GM23338 (cell line): ENCODE measurements at regions not wholly inside any gene's neighbourhood (a gene's known extent, or its start where the extent isn't known, plus 50 kb on each side); places are given as distances from the start of the nearest gene placed in this dataset.
A peak's percentile ranks its signal among the peaks of the same experiment; 100 is the strongest.

Source experiments
- ATAC-seq: fragments of 200-7000 bp; cut with Tn5 transposase; 3 replicates; pipeline ENCODE4 v1.9.1; 2020
- DNase-seq: peaks from one replicate; pipeline ENCODE4 v3.0.0-alpha.2; 2015; ENCODE audit warnings: low spot score
- H2AFZ ChIP-seq: fragments of 200-600 bp; sonication (generic); 2 replicates; pipeline ENCODE4 v1.8.0; 2016; ENCODE audit warnings: antibody characterized with exemption, mild to moderate bottlenecking, moderate library complexity
- H3F3A ChIP-seq: fragments of 200-600 bp; sonication (generic); replicated peaks from 2 replicates; pipeline ENCODE4 v1.8.0; 2017; ENCODE audit warnings: antibody characterized with exemption, mixed run types, low read depth
- H3K27ac ChIP-seq: fragments of 200-600 bp; sonication (generic); 2 replicates; pipeline ENCODE4 v1.6.1; 2016; ENCODE audit warnings: low read depth
- H3K27me3 ChIP-seq: fragments of 200-600 bp; sonication (generic); 2 replicates; pipeline ENCODE4 v1.8.0; 2016; ENCODE audit warnings: mild to moderate bottlenecking, mixed run types, moderate library complexity; ENCODE audit not compliant: insufficient read depth
- H3K36me3 ChIP-seq: fragments of 200-600 bp; sonication (generic); 2 replicates; pipeline ENCODE4 v1.8.0; 2016; ENCODE audit warnings: mild to moderate bottlenecking; ENCODE audit not compliant: insufficient read depth
- H3K4me1 ChIP-seq: fragments of 200-600 bp; sonication (generic); 2 replicates; pipeline ENCODE4 v1.8.0; 2016; ENCODE audit warnings: mild to moderate bottlenecking, moderate library complexity; ENCODE audit not compliant: insufficient read depth
- H3K4me2 ChIP-seq: fragments of 200-600 bp; sonication (generic); 2 replicates; pipeline ENCODE4 v1.7.1; 2017; ENCODE audit warnings: mixed run types
- H3K4me3 ChIP-seq: fragments of 200-600 bp; sonication (generic); 2 replicates; pipeline ENCODE4 v1.6.1; 2016; ENCODE audit warnings: mixed run types
- H3K79me2 ChIP-seq: fragments of 200-600 bp; sonication (generic); replicated peaks from 2 replicates; pipeline ENCODE4 v1.8.0; 2017; ENCODE audit warnings: mild to moderate bottlenecking; ENCODE audit not compliant: insufficient read depth
- H3K9me2 ChIP-seq: fragments of 200-600 bp; sonication (generic); 2 replicates; pipeline ENCODE4 v1.8.0; 2017; ENCODE audit not compliant: insufficient read depth
- H4K20me1 ChIP-seq: fragments of 200-600 bp; sonication (generic); replicated peaks from 2 replicates; pipeline ENCODE4 v1.8.0; 2017; ENCODE audit warnings: mild to moderate bottlenecking; ENCODE audit not compliant: insufficient read depth
- H3K27ac Mint-ChIP-seq: 2 replicates; pipeline ENCODE4 v1.8.0; 2020; ENCODE audit warnings: inconsistent platforms, mild to moderate bottlenecking, moderate library complexity, mixed read lengths
- H3K27me3 Mint-ChIP-seq: 3 replicates; pipeline ENCODE4 v1.8.0; 2022; ENCODE audit warnings: low read depth, mild to moderate bottlenecking, moderate library complexity, mixed read lengths, inconsistent platforms; ENCODE audit not compliant: insufficient read depth, poor library complexity
- H3K36me3 Mint-ChIP-seq: 3 replicates; pipeline ENCODE4 v1.8.0; 2021; ENCODE audit warnings: low read depth, mild to moderate bottlenecking, inconsistent platforms, moderate library complexity, mixed read lengths
- H3K4me1 Mint-ChIP-seq: 3 replicates; pipeline ENCODE4 v1.8.0; 2020; ENCODE audit warnings: mild to moderate bottlenecking, inconsistent platforms, mixed read lengths
- H3K4me3 Mint-ChIP-seq: 3 replicates; pipeline ENCODE4 v1.8.0; 2021; ENCODE audit warnings: moderate library complexity, mild to moderate bottlenecking, inconsistent platforms, mixed read lengths
- H3K9me3 Mint-ChIP-seq: 3 replicates; pipeline ENCODE4 v1.8.0; 2020; ENCODE audit warnings: moderate library complexity, mild to moderate bottlenecking, inconsistent platforms, mixed read lengths
- CREB1 ChIP-seq: fragments of 250-450 bp; sonication (Bioruptor Pico); IDR thresholded peaks from 2 replicates; pipeline ENCODE4 v1.5.0; 2020; ENCODE audit warnings: low read depth, mild to moderate bottlenecking, moderate library complexity
- ETS1 ChIP-seq: IDR thresholded peaks from 2 replicates; pipeline ENCODE4 v1.6.1; 2016; ENCODE audit warnings: antibody characterized with exemption
- EZH2 ChIP-seq: fragments of 200-600 bp; sonication (generic); IDR thresholded peaks from one replicate; pipeline ENCODE4 v1.8.0; 2017; ENCODE audit warnings: antibody characterized with exemption, mild to moderate bottlenecking, low read depth; ENCODE audit not compliant: unreplicated experiment
- EZH2phosphoT487 ChIP-seq: fragments of 200-600 bp; sonication (generic); IDR thresholded peaks from one replicate; pipeline ENCODE4 v1.8.1; 2018; ENCODE audit warnings: antibody characterized with exemption; ENCODE audit not compliant: unreplicated experiment
- NANOG ChIP-seq: IDR thresholded peaks from 2 replicates; pipeline ENCODE4 v1.6.1; 2016; ENCODE audit warnings: antibody characterized with exemption, borderline replicate concordance
- POLR2AphosphoS5 ChIP-seq: IDR thresholded peaks from 2 replicates; pipeline ENCODE4 v1.6.1; 2016; ENCODE audit warnings: antibody characterized with exemption, low read depth
- REST ChIP-seq: IDR thresholded peaks from one replicate; pipeline ENCODE4 v1.6.1; 2018; ENCODE audit warnings: antibody characterized with exemption; ENCODE audit not compliant: unreplicated experiment
- ZNF114 ChIP-seq: fragments of 250-450 bp; sonication (Bioruptor Pico); IDR thresholded peaks from 2 replicates; pipeline ENCODE4 v1.5.0; 2020; ENCODE audit warnings: mild to moderate bottlenecking, moderate library complexity
- TF ChIP-seq, protein P1 (sequence below), 2 experiments: fragments of 200-600 bp in 1 of 2; sonication (generic) in 1 of 2; conservative IDR thresholded peaks; 2 replicates each; pipeline versions ENCODE4 v1.5.1 to v1.6.1; 2016 to 2017; ENCODE audit warnings: antibody characterized with exemption in 2 of 2, low read depth in 2 of 2, mild to moderate bottlenecking in 2 of 2, moderate library complexity in 1 of 2

DNA sequence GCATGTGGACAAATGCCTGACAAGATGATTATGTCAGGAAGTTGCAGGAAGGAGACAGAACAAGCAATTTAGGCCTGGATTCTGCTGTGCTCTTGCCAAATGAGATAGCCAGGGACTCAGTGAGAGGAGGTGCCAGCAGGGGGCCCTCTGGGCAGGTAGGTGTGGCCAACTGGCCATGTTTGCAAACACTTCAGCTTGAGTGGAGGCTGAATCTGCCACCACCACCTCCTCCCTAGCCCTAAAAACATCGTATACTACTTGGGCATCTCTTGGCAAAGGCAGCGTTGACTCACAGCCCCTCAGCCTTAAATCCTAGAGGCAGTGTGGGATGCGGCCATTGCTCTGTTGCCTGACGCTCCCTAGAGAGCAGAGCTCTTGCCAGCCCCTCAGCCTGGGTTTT lies 95.1 kb upstream of the PLET1 start:
- no peak overlapping the region for H3K4me2 ChIP-seq
- H3K27me3 Mint-ChIP-seq = peaks cover 1% of the 10 kb centered on the region
- H3F3A ChIP-seq = no peaks in the 10 kb centered on the region
- H3K4me3 ChIP-seq = no peak overlapping the region
- no peak overlapping the region for H3K27ac Mint-ChIP-seq
- no peaks in the 10 kb centered on the region for H4K20me1 ChIP-seq
- peaks cover 3% of the 10 kb centered on the region; the same call in 1 of the 3 replicates for H3K4me1 Mint-ChIP-seq
- ATAC-seq (peak; percentile 76), DNase-seq (peak; percentile 63)
- no peak for TF ChIP-seq EZH2phosphoT487
- no peak for TF ChIP-seq ZNF114 (CRISPR knock-in tag)
- TF ChIP-seq, protein P1, sequence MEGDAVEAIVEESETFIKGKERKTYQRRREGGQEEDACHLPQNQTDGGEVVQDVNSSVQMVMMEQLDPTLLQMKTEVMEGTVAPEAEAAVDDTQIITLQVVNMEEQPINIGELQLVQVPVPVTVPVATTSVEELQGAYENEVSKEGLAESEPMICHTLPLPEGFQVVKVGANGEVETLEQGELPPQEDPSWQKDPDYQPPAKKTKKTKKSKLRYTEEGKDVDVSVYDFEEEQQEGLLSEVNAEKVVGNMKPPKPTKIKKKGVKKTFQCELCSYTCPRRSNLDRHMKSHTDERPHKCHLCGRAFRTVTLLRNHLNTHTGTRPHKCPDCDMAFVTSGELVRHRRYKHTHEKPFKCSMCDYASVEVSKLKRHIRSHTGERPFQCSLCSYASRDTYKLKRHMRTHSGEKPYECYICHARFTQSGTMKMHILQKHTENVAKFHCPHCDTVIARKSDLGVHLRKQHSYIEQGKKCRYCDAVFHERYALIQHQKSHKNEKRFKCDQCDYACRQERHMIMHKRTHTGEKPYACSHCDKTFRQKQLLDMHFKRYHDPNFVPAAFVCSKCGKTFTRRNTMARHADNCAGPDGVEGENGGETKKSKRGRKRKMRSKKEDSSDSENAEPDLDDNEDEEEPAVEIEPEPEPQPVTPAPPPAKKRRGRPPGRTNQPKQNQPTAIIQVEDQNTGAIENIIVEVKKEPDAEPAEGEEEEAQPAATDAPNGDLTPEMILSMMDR (conservative IDR thresholded peaks at IDR 0.05; ENCODE audit: low read depth in 2 of 2) = peak; percentile 20 to 56; a peak in 3 of 4 replicates
- no peak overlapping the region for H3K27ac ChIP-seq
- no peak overlapping the region for H3K4me3 Mint-ChIP-seq
- no peaks in the 10 kb centered on the region for H3K79me2 ChIP-seq
- no peaks in the 10 kb centered on the region for H3K9me3 Mint-ChIP-seq
- no peaks in the 10 kb centered on the region for H3K27me3 ChIP-seq
- no peaks in the 10 kb centered on the region; the same call in 1 of the 2 replicates for H3K9me2 ChIP-seq
- no peaks in the 10 kb centered on the region for H3K36me3 ChIP-seq
- no peaks in the 10 kb centered on the region for H3K36me3 Mint-ChIP-seq
- no peaks in the 10 kb centered on the region for H3K4me1 ChIP-seq
- H2AFZ ChIP-seq = peak overlapping the region; percentile 43; the same call in 1 of the 2 replicates

DNA sequence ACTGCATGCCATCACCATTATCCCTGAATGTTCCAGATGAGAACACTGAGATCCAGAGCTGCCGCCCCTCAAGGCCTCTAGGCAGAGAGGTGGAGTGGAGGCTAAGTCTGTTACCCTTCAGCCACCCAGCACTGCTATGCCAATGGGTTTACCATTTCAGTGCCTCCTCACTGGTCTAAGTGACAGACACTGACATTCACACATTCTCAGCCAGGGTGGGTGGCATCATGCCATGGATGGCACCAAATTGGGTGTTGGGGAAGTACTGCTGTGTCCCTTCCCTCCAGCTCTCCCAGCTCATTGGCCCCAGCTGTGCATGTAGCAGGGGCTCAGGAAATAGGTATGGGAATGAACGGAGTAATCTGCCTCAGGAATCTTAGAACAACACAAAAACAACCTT lies 96.8 kb upstream of the PLET1 start:
- H3K36me3 Mint-ChIP-seq = no peaks in the 10 kb centered on the region
- no peak overlapping the region for H3K27ac Mint-ChIP-seq
- H3K27me3 Mint-ChIP-seq = peaks cover 1% of the 10 kb centered on the region
- no peaks in the 10 kb centered on the region for H3K36me3 ChIP-seq
- no peak overlapping the region for H3K4me2 ChIP-seq
- no peak for DNase-seq
- H3K4me1 ChIP-seq = no peaks in the 10 kb centered on the region
- no peaks in the 10 kb centered on the region for H3F3A ChIP-seq
- H3K4me3 Mint-ChIP-seq = no peak overlapping the region
- ATAC-seq = no peak
- H3K27ac ChIP-seq = no peak overlapping the region
- H3K4me1 Mint-ChIP-seq = peaks cover 8% of the 10 kb centered on the region
- no peaks in the 10 kb centered on the region for H3K9me3 Mint-ChIP-seq
- H3K9me2 ChIP-seq = no peaks in the 10 kb centered on the region; the same call in 1 of the 2 replicates
- no peak overlapping the region for H3K4me3 ChIP-seq
- H3K79me2 ChIP-seq = no peaks in the 10 kb centered on the region
- no peaks in the 10 kb centered on the region for H3K27me3 ChIP-seq
- no peak overlapping the region for H2AFZ ChIP-seq
- H4K20me1 ChIP-seq = no peaks in the 10 kb centered on the region
- TF ChIP-seq CREB1 (CRISPR knock-in tag) (no peak), REST (no peak), ETS1 (no peak), EZH2phosphoT487 (no peak), POLR2AphosphoS5 (no peak), ZNF114 (CRISPR knock-in tag) (no peak), EZH2 (no peak), NANOG (no peak)
- TF ChIP-seq, protein P1 (conservative IDR thresholded peaks at IDR 0.05; ENCODE audit: low read depth in 2 of 2) = no peak
